Memory B cell (primary cell): ENCODE measurements at regions not wholly inside any gene's neighbourhood (a gene's known extent, or its start where the extent isn't known, plus 50 kb on each side); places are given as distances from the start of the nearest gene placed in this dataset.

Source experiments
- ATAC-seq: fragments of 150-1000 bp; cut with Tn5 transposase; 2 replicates; pipeline ENCODE4 v1.10.0; 2021; ENCODE audit warnings: low read depth, mild to moderate bottlenecking, moderate library complexity
- DNase-seq, 2 donors: peaks; one replicate each; pipeline ENCODE4 v3.0.0; 2022; ENCODE audit warnings: low spot score in 2 of 2
- H3K27ac Mint-ChIP-seq: one replicate; pipeline ENCODE4 v1.8.0; 2022; ENCODE audit warnings: mild to moderate bottlenecking, moderate library complexity, mixed read lengths
- H3K27me3 Mint-ChIP-seq: one replicate; pipeline ENCODE4 v1.8.0; 2022; ENCODE audit warnings: mixed read lengths
- H3K36me3 Mint-ChIP-seq: one replicate; pipeline ENCODE4 v1.8.0; 2022; ENCODE audit warnings: mild to moderate bottlenecking, mixed read lengths
- H3K4me1 Mint-ChIP-seq: one replicate; pipeline ENCODE4 v1.8.0; 2022; ENCODE audit warnings: mixed read lengths
- H3K4me3 Mint-ChIP-seq: one replicate; pipeline ENCODE4 v1.8.0; 2022; ENCODE audit warnings: mild to moderate bottlenecking, moderate library complexity, mixed read lengths
- H3K9me3 Mint-ChIP-seq: one replicate; pipeline ENCODE4 v1.8.0; 2022; ENCODE audit warnings: mixed read lengths

GRCh38 chr13:21957833-21958232, 287.0 kb downstream of the FGF9 start:
- Mint-ChIP-seq H3K36me3 (peaks cover 2% of the 10 kb centered on the region), H3K9me3 (peaks cover 8% of the 10 kb centered on the region), H3K4me3 (no peak overlapping the region), H3K27ac (no peak overlapping the region), H3K27me3 (peaks cover 3% of the 10 kb centered on the region), H3K4me1 (no peaks in the 10 kb centered on the region)
- ATAC-seq (no peak), DNase-seq (no peak)

GRCh38 chr13:21960108-21960507, 289.2 kb downstream of the FGF9 start:
- no peaks in the 10 kb centered on the region for H3K4me1 Mint-ChIP-seq
- H3K27ac Mint-ChIP-seq: no peak overlapping the region
- peaks cover 3% of the 10 kb centered on the region for H3K27me3 Mint-ChIP-seq
- no peak overlapping the region for H3K4me3 Mint-ChIP-seq
- peaks cover 2% of the 10 kb centered on the region for H3K36me3 Mint-ChIP-seq
- DNase-seq (no peak), ATAC-seq (no peak)
- H3K9me3 Mint-ChIP-seq: peaks cover 8% of the 10 kb centered on the region

GRCh38 chr13:21964686-21965085, 293.8 kb downstream of the FGF9 start:
- ATAC-seq (no peak), DNase-seq (no peak)
- peaks cover 5% of the 10 kb centered on the region for H3K9me3 Mint-ChIP-seq
- no peak overlapping the region for H3K4me3 Mint-ChIP-seq
- peaks cover 2% of the 10 kb centered on the region for H3K36me3 Mint-ChIP-seq
- H3K4me1 Mint-ChIP-seq: no peaks in the 10 kb centered on the region
- H3K27ac Mint-ChIP-seq: no peak overlapping the region
- peaks cover 2% of the 10 kb centered on the region for H3K27me3 Mint-ChIP-seq

- H3K36me3 Mint-ChIP-seq: peaks cover 2% of the 10 kb centered on the region
- ATAC-seq (no peak), DNase-seq (no peak)
- H3K4me3 Mint-ChIP-seq: no peak overlapping the region
- H3K9me3 Mint-ChIP-seq: peaks cover 5% of the 10 kb centered on the region
- H3K27me3 Mint-ChIP-seq: peaks cover 2% of the 10 kb centered on the region
- no peaks in the 10 kb centered on the region for H3K4me1 Mint-ChIP-seq
- H3K27ac Mint-ChIP-seq: no peak overlapping the region
Observed at GRCh38 chr13:21965095-21965494, 294.2 kb downstream of the FGF9 start.

GRCh38 chr13:21966014-21966413, 295.1 kb downstream of the FGF9 start:
- Mint-ChIP-seq H3K4me1 (no peaks in the 10 kb centered on the region), H3K27me3 (peaks cover 2% of the 10 kb centered on the region), H3K36me3 (peaks cover 2% of the 10 kb centered on the region), H3K27ac (no peak overlapping the region), H3K9me3 (peaks cover 4% of the 10 kb centered on the region), H3K4me3 (no peak overlapping the region)
- ATAC-seq (no peak), DNase-seq (no peak)

- Mint-ChIP-seq H3K4me1 (no peaks in the 10 kb centered on the region), H3K36me3 (no peaks in the 10 kb centered on the region), H3K4me3 (no peak overlapping the region), H3K27ac (no peak overlapping the region), H3K9me3 (no peaks in the 10 kb centered on the region), H3K27me3 (peaks cover 2% of the 10 kb centered on the region)
- DNase-seq (no peak), ATAC-seq (no peak)
Observed at GRCh38 chr13:21967871-21968270, 297.0 kb downstream of the FGF9 start.

GRCh38 chr13:21970172-21970571, 299.3 kb downstream of the FGF9 start:
- no peaks in the 10 kb centered on the region for H3K36me3 Mint-ChIP-seq
- ATAC-seq (no peak), DNase-seq (no peak)
- H3K4me3 Mint-ChIP-seq: no peak overlapping the region
- H3K27me3 Mint-ChIP-seq: peaks cover 2% of the 10 kb centered on the region
- no peak overlapping the region for H3K27ac Mint-ChIP-seq
- H3K4me1 Mint-ChIP-seq: no peaks in the 10 kb centered on the region
- H3K9me3 Mint-ChIP-seq: no peaks in the 10 kb centered on the region

- Mint-ChIP-seq H3K36me3 (no peaks in the 10 kb centered on the region), H3K4me3 (no peak overlapping the region), H3K27me3 (peaks cover 2% of the 10 kb centered on the region), H3K9me3 (no peaks in the 10 kb centered on the region), H3K27ac (no peak overlapping the region), H3K4me1 (no peaks in the 10 kb centered on the region)
- DNase-seq: no peak
- no peak for ATAC-seq
Observed at GRCh38 chr13:21970918-21971317, 300.0 kb downstream of the FGF9 start.

GRCh38 chr13:21971662-21972621, 301.1 kb downstream of the FGF9 start:
- Mint-ChIP-seq H3K27me3 (no peaks in the 10 kb centered on the region), H3K4me1 (no peaks in the 10 kb centered on the region), H3K4me3 (no peak overlapping the region), H3K36me3 (no peaks in the 10 kb centered on the region), H3K9me3 (no peaks in the 10 kb centered on the region), H3K27ac (no peak overlapping the region)
- no peak for DNase-seq
- ATAC-seq: no peak

GRCh38 chr13:21973437-21974125, 302.7 kb downstream of the FGF9 start:
- Mint-ChIP-seq H3K27me3 (no peaks in the 10 kb centered on the region), H3K27ac (no peak overlapping the region), H3K4me1 (no peaks in the 10 kb centered on the region), H3K9me3 (no peaks in the 10 kb centered on the region), H3K4me3 (no peak overlapping the region), H3K36me3 (no peaks in the 10 kb centered on the region)
- DNase-seq (no peak), ATAC-seq (no peak)

- ATAC-seq (no peak), DNase-seq (no peak)
- Mint-ChIP-seq H3K4me3 (no peak overlapping the region), H3K27me3 (no peaks in the 10 kb centered on the region), H3K27ac (no peak overlapping the region), H3K4me1 (no peaks in the 10 kb centered on the region), H3K36me3 (no peaks in the 10 kb centered on the region), H3K9me3 (no peaks in the 10 kb centered on the region)
Observed at GRCh38 chr13:21974741-21975140, 303.9 kb downstream of the FGF9 start.

GRCh38 chr13:21976159-21976558, 305.3 kb downstream of the FGF9 start:
- ATAC-seq (no peak), DNase-seq (no peak)
- Mint-ChIP-seq H3K27me3 (no peaks in the 10 kb centered on the region), H3K9me3 (no peaks in the 10 kb centered on the region), H3K36me3 (no peaks in the 10 kb centered on the region), H3K4me1 (peaks cover 2% of the 10 kb centered on the region), H3K27ac (no peak overlapping the region), H3K4me3 (no peak overlapping the region)

- DNase-seq (no peak), ATAC-seq (no peak)
- Mint-ChIP-seq H3K4me3 (no peak overlapping the region), H3K4me1 (peaks cover 2% of the 10 kb centered on the region), H3K27ac (no peak overlapping the region), H3K9me3 (no peaks in the 10 kb centered on the region), H3K36me3 (no peaks in the 10 kb centered on the region), H3K27me3 (no peaks in the 10 kb centered on the region)
Observed at GRCh38 chr13:21979161-21979806, 308.4 kb downstream of the FGF9 start.

- Mint-ChIP-seq H3K36me3 (no peaks in the 10 kb centered on the region), H3K27me3 (no peaks in the 10 kb centered on the region), H3K4me3 (no peak overlapping the region), H3K27ac (no peak overlapping the region), H3K4me1 (peaks cover 2% of the 10 kb centered on the region), H3K9me3 (no peaks in the 10 kb centered on the region)
- DNase-seq: no peak
- ATAC-seq: no peak
Observed at GRCh38 chr13:21980049-21980448, 309.2 kb downstream of the FGF9 start.
